HG03108 (cell line): ENCODE measurements at regions not wholly inside any gene's neighbourhood (a gene's known extent, or its start where the extent isn't known, plus 50 kb on each side); places are given as distances from the start of the nearest gene placed in this dataset.
"Not testable (repeated sequence)": the region's sequence is repeated elsewhere in the genome, so short reads cannot be mapped to it uniquely, and the experiment has no call there.

Source experiments
- ATAC-seq: cut with Tn5 transposase; IDR thresholded peaks from one replicate; pipeline ENCODE4 v1.9.1; 2021; ENCODE audit warnings: moderate library complexity; ENCODE audit not compliant: unreplicated experiment

DNA sequence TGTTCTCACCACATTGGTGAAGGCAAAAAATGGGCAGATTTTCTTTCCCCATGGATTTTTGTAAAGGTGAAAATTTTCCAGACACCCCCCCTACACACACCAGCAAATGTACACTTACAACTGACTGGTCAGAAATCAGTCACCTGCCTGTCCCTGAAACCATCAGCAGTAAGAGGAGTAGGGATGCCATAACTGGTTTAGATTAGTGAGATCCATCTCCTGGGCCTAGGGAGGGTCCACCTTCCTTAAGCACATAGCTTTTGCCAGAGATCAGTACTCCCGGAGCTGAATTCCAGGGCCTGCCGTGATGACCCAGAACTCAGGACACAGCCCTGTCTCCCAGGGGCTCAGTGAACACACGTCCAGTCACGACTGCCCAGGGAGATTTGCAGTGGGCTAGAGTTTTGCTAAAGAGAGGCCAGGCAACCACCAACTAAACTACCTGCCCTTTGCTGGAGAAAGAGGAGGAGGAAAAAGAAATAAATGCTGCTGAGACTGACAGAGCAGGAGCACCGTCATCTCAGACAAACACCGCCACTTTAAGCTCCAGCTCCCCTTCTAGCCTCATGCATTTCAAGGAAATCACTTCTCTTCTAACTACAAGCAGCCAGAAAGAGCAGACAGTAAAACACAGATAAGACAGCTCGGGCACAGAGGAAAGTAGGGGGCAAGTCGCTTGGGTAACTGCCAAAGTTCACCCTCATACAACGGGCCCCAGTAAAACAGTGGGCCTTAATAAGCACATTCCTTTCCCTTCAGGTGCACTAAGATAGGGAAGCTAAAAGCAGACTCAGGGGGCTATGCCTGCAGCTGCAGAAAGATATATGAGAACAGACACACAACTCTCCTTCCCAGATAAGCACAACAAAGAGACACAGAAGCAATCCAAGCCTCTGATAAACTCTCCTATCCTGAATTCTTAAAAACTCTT, 82.6 kb upstream of the SPTLC3 start:
- ATAC-seq = no peak

DNA sequence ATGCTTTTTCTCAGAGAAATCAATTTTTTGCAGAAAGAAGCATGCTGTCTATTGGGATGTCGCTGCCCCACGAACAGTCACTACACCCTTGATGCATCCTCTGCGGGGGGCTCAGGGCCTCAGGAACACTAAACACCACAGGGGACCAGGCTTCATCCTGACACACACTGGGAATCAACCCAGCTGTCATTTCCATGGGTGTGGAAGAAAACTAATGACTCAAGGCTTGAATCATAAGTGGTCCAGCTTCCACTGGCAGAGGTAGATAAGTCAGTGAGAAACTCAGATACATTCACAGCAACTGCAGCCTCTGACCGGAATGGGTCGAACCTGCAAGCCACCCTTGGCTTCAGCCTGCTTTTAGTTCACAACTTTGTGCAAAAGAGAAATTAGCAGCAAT, 81.3 kb upstream of the SPTLC3 start:
- no peak for ATAC-seq

DNA sequence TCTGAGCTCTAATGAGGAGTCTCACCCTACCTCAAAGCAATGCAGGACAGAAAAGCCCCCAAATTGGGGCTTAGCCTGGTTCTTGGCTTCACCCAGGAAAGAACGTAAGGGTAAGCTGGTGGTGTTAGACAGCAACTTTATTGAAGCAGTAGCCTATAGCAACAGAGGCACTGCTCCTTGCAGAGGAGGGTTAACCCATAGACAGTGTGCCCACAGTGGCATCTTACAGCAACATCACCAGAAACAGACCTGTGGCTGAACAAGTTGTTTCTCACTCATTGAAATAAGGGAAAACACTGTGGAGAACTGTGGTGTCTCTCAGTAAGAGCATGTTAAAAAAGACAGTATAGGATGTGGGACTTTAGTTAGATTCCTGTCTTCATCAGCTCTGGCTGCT, 80.4 kb upstream of the SPTLC3 start:
- no peak for ATAC-seq

DNA sequence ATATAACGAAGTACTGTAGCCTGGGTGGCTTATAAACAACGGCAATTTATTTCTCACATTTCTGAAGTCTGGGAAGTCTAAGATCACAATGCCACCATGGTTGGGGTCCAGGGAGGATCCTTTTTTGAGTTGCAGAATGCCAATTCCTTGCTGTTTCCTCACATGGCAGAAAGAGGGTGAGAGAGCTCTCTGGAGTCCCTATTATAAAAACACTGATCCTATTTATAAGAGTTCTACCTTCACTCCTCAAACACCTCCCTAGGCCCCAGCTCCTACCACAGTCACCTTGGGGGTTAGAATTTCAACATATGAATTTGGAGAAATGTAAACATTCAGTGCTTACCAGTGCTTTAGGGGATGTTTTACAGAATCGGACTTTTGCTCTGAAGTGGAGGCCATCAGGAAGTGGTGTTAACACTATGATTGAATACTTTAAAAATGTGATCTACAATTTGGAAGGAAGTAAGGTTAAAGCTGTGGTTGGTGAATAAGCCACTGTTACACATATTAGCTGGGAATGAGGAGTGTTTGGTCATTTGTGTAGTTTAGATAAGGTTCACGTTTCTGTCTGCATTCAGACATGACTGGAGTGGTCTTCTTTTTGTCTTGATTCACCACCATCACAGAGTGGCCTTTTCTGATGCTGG, 79.9 kb upstream of the SPTLC3 start:
- ATAC-seq = no peak

DNA sequence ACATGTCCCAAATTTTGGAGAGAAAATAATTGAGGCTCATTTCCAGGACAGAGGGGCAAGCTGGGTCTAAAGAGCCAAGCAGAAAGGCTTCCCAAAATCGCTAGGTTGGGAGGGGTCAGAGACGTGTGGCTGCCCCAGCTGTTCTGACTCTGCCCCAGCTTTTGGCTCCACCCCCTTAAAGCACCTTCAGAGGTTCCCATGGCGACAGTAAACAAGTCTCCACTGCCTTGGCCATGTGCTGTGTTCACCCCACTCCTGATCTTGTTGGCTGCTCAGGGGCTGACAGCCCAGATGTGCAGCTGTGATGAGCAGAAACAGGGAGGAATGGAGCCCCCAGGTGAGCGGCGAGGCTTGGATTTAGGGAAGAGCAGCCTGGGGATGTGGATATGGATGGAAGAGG, 72.8 kb upstream of the SPTLC3 start:
- ATAC-seq = no peak

DNA sequence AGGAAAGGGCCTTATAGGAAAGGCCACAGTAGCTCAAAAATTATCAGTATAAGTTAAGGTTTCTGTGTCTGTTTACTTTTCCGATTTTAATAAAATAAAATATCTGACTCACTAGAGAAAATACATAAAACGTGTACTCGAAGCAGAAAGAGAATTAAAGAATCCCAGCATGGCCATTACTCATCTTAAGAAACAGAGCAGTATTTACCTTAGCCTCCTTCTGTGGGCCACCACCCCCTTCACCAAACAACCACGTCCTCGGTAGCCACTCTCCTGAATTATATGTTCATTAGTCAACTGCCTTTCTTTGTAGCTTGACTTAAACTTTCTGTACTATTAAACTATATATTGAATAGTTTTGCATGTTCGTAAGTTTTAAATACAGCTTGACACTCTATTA, 72.2 kb upstream of the SPTLC3 start:
- ATAC-seq = no peak

DNA sequence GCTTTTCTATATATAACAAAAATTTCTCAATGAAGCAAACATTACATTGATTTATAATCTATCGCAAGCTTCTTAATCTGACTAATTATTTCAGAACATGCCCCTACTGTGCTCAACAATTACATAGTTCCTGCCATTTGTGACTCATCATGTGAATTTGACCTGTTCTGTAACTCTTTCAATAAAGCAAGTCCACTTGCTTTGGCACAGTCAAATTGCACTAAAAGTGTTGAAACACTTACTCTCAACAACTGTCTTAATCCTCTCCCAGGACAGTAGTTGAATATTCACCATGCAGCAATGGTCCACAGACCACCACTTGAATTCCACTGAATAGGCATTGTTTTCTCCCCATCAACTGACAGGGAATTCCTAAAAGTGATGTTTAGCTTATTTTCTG, 67.7 kb upstream of the SPTLC3 start:
- ATAC-seq = no peak

DNA sequence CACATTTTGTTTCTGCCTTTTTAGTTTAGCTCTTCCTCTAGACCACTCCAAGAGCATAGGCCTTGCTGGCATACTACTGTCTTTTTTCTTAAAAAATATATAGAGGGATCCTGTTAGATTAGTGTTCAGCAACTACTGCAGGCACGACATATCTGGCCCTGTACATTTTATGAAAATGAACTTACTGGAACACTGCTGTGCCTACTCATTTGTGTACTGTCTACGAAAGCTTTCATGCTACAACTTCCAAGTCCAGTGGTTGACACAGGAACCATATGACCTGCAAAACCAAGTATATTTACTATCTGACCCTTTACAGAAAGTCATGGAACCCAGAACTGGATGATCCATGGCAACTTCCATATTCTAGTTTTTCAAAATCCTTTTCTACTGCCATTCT, 66.6 kb upstream of the SPTLC3 start:
- ATAC-seq = no peak

DNA sequence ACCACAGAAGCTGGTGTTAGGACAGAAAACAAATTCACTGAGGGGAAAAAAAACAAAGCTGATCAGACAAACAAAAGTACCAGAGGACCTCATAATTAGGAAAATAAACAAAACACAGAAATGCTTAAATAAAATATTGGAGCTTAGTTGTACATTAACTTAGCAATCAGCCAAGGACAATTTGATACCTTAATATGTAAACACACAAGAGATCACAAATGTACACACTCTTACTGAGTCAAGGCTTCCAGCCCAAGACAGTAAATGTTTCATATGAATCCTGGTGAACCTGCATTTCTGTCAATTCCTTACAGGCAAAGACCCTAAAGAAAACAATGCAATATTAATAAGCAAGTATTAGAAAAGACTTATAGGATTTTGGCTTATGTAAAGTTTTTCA, 62.0 kb upstream of the SPTLC3 start:
- ATAC-seq = no peak

DNA sequence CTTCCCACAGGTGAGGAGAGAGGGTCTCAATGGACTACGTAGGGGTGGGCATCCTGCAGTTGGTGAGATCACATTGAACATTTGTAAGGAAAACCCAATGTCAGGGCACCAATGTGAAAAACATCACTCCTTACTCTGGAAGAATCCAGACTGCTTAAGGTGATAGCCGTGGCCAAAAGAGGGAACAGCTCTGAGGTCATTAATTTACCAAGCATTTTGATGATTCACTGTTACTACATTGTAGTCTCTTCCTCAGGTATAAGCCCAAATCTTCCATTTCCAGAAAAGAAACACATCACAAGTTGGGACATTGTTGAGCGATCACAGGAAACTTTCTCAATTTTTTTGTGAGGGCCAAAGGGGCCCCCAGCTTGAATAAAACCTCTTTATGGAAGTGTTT, 61.1 kb upstream of the SPTLC3 start:
- no peak for ATAC-seq

DNA sequence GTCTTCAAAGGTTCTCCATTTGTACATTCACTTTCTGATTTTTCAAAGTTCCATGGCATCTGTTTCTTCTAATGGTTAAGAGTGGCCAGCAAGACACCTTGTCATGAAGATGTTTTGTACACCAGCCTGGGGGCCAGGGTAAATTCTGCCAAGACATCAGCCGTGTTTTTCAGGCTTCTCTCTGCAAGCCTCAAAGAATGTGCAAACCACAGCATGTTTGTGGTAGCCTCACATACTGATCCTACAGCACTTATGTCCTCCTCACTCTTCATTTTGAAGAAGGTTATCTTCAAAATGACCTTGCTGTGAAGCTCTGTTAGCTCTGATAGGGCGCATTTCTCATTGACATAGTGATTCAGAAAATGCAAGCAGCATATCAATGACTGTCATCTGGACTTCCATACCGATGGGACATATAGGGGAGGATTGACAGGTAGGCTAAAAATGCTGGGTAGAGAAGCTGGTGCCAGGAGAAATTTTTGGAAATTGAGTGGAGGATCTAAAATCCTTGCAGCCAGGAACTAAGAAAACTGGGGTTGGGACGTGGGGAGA, 59.3 kb upstream of the SPTLC3 start:
- no peak for ATAC-seq

DNA sequence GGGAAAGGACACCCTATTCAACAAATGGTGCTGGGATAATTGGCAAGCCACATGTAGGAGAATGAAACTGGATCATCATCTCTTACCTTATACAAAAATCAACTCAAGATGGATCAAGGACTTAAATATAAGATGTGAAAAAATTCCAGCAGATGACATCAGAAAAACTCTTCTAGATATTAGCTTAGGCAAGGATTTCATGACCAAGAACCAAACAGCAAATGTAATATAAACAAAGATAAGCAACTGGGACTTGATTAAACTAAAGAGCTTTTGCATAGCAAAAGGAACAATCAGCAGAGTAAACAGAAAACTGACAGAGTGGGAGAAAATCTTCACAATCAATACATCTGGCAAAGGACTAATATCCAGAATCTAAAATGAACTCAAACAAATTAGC, 54.5 kb upstream of the SPTLC3 start:
- ATAC-seq = not testable (repeated sequence)

DNA sequence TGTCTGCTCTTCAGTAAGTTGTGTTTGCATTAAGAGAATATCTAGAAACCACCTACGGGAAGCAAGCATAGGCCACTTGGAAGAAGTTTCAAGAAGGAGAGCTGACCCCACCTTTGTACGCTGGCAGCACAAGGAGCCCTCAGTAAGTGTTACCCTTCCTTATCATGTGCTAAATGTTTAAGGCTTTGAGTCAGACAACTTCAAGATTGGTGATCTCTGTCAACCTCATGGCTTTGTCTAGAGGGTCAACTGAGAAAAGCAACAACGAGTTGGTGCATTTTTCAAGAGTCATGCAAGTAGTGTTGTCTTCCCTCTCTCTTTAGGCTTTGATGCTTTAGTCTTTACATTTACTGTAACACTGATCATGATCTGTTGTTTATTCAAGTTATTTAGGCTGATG, 53.2 kb upstream of the SPTLC3 start:
- no peak for ATAC-seq

DNA sequence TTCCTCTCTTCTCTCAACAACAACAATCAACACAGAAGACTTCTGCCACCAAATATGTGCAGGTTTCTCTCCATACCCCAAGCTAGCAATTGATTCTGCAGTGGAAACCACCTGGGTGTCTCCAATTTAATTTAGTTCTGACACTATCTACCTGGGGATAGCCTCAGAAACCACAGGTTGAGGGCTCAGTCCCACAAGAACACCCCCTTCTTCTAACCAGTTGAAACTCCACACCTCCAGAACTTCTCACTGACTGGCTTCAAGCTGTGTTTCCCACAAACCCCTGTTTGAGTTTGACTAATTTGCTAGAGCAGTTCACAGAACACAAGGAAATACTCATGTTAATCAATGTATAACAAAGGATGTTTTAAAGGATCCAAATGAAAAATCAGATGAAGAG, 52.5 kb upstream of the SPTLC3 start:
- no peak for ATAC-seq

DNA sequence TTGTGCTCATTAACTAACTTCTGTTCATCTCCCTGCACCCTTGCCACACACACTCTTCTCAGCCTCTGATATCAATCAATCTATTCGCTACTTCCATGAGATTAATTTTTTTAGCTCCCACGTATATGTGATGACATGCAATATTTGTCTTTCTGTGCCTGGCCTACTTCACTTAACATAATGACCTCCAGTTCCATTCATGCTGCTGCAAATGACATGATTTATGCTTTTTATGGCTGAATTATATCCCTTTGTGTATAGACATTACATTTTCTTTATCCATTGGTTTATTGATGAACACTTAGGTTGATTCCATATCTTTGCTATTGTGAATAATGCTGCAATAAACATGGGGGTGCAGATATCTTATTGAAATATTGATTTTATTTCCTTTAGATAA, 50.8 kb upstream of the SPTLC3 start:
- ATAC-seq = no peak
